H9 (cell line): ENCODE measurements at regions not wholly inside any gene's neighbourhood (a gene's known extent, or its start where the extent isn't known, plus 50 kb on each side); places are given as distances from the start of the nearest gene placed in this dataset.

ENCODE experiments used
- DNase-seq: peaks from one replicate; pipeline ENCODE4 v3.0.0-alpha.2; 2017
- H2AFZ ChIP-seq: one replicate; pipeline ENCODE4 v1.6.1; 2013; ENCODE audit warnings: mild to moderate bottlenecking, low read length, control low read depth, moderate library complexity
- H2AK5ac ChIP-seq: 2 replicates; pipeline ENCODE4 v1.6.1; 2013; ENCODE audit warnings: low read length, control low read depth, mixed read lengths; ENCODE audit not compliant: insufficient read length
- H2BK120ac ChIP-seq: one replicate; pipeline ENCODE4 v1.6.1; 2013; ENCODE audit warnings: low read depth, mild to moderate bottlenecking, low read length, control low read depth, inconsistent platforms; ENCODE audit not compliant: poor library complexity, severe bottlenecking
- H2BK12ac ChIP-seq: 2 replicates; pipeline ENCODE4 v1.6.1; 2013; ENCODE audit warnings: low read length, control low read depth, mixed read lengths, low read depth; ENCODE audit not compliant: insufficient read length
- H2BK15ac ChIP-seq: 2 replicates; pipeline ENCODE4 v1.6.1; 2013; ENCODE audit warnings: low read depth, low read length, control low read depth
- H2BK20ac ChIP-seq: one replicate; pipeline ENCODE4 v1.6.1; 2013; ENCODE audit warnings: low read depth, mild to moderate bottlenecking, low read length, control low read depth, inconsistent platforms; ENCODE audit not compliant: poor library complexity, severe bottlenecking
- H2BK5ac ChIP-seq: 2 replicates; pipeline ENCODE4 v1.6.1; 2013; ENCODE audit warnings: low read length, control low read depth, mixed read lengths; ENCODE audit not compliant: insufficient read length
- H3K14ac ChIP-seq: 2 replicates; pipeline ENCODE4 v1.6.1; 2013; ENCODE audit warnings: low read length, control low read depth; ENCODE audit not compliant: insufficient read depth
- H3K18ac ChIP-seq: 2 replicates; pipeline ENCODE4 v1.6.1; 2013; ENCODE audit warnings: low read depth, mild to moderate bottlenecking, mixed read lengths, low read length, control low read depth; ENCODE audit not compliant: insufficient read length
- H3K23ac ChIP-seq: 2 replicates; pipeline ENCODE4 v1.6.1; 2013; ENCODE audit warnings: low read length, control low read depth, mixed read lengths, low read depth; ENCODE audit not compliant: insufficient read length
- H3K23me2 ChIP-seq: 2 replicates; pipeline ENCODE4 v1.6.1; 2013; ENCODE audit warnings: low read depth, mild to moderate bottlenecking, mixed read lengths, low read length, control low read depth; ENCODE audit not compliant: insufficient read length, poor library complexity, severe bottlenecking
- H3K27ac ChIP-seq: 2 replicates; pipeline ENCODE4 v1.5.1; 2013; ENCODE audit warnings: low read length, control low read depth, mixed read lengths, low read depth; ENCODE audit not compliant: insufficient read length
- H3K27me3 ChIP-seq: 2 replicates; pipeline ENCODE4 v1.6.1; 2013; ENCODE audit warnings: low read length, control low read depth, inconsistent platforms; ENCODE audit not compliant: insufficient read depth
- H3K4ac ChIP-seq: 2 replicates; pipeline ENCODE4 v1.6.1; 2013; ENCODE audit warnings: low read depth, mild to moderate bottlenecking, control low read depth, inconsistent platforms, low read length, moderate library complexity
- H3K4me1 ChIP-seq: 2 replicates; pipeline ENCODE4 v1.6.1; 2013; ENCODE audit warnings: low read length, control low read depth, inconsistent platforms; ENCODE audit not compliant: insufficient read depth
- H3K4me2 ChIP-seq: 2 replicates; pipeline ENCODE4 v1.6.1; 2013; ENCODE audit warnings: low read length, control low read depth, mixed read lengths; ENCODE audit not compliant: insufficient read length, insufficient read depth
- H3K56ac ChIP-seq: 2 replicates; pipeline ENCODE4 v1.6.1; 2013; ENCODE audit warnings: low read depth, mild to moderate bottlenecking, mixed read lengths, low read length, control low read depth; ENCODE audit not compliant: insufficient read length
- H3K79me1 ChIP-seq: 2 replicates; pipeline ENCODE4 v1.6.1; 2013; ENCODE audit warnings: low read depth, mild to moderate bottlenecking, moderate library complexity, low read length, control low read depth, inconsistent platforms; ENCODE audit not compliant: insufficient read depth, poor library complexity, severe bottlenecking
- H3K79me2 ChIP-seq: 2 replicates; pipeline ENCODE4 v1.6.1; 2013; ENCODE audit warnings: low read length, control low read depth, inconsistent platforms; ENCODE audit not compliant: insufficient read depth
- H3K9ac ChIP-seq: 2 replicates; pipeline ENCODE4 v1.6.1; 2013; ENCODE audit warnings: low read length, control low read depth, mixed read lengths; ENCODE audit not compliant: insufficient read length; ENCODE audit errors: extremely low read depth
- H3K9me3 ChIP-seq: one replicate; pipeline ENCODE4 v1.6.1; 2013; ENCODE audit warnings: low read depth, low read length, inconsistent platforms; ENCODE audit not compliant: control insufficient read depth
- H3T11ph ChIP-seq: one replicate; pipeline ENCODE4 v1.6.1; 2013; ENCODE audit warnings: mild to moderate bottlenecking, low read length, control low read depth, inconsistent platforms
- H4K20me1 ChIP-seq: one replicate; pipeline ENCODE4 v1.6.1; 2013; ENCODE audit not compliant: control insufficient read depth, insufficient read length, insufficient read depth
- H4K5ac ChIP-seq: 2 replicates; pipeline ENCODE4 v1.6.1; 2013; ENCODE audit warnings: low read depth, mild to moderate bottlenecking, mixed read lengths, low read length, control low read depth; ENCODE audit not compliant: insufficient read length
- H4K8ac ChIP-seq: replicated peaks from 2 replicates; pipeline ENCODE4 v1.6.1; 2013; ENCODE audit warnings: low read length, control low read depth, mixed read lengths, low read depth; ENCODE audit not compliant: insufficient read length
- H4K91ac ChIP-seq: 2 replicates; pipeline ENCODE4 v1.6.1; 2013; ENCODE audit warnings: low read depth, mild to moderate bottlenecking, moderate library complexity, mixed read lengths, low read length, control low read depth; ENCODE audit not compliant: insufficient read length
- H3K27ac Mint-ChIP-seq, 3 experiments: 2 replicates in 2 of 3; 3 replicates in 1 of 3; pipeline ENCODE4 v1.8.0; 2020 to 2021; ENCODE audit warnings: mixed read lengths in 3 of 3, mild to moderate bottlenecking in 1 of 3, moderate library complexity in 1 of 3
- H3K27me3 Mint-ChIP-seq: 2 replicates; pipeline ENCODE4 v1.8.0; 2021; ENCODE audit warnings: low read depth, mild to moderate bottlenecking, moderate library complexity, mixed read lengths
- H3K36me3 Mint-ChIP-seq, 3 experiments: 2 replicates in 2 of 3; 3 replicates in 1 of 3; pipeline ENCODE4 v1.8.0; 2020 to 2021; ENCODE audit warnings: low read depth in 3 of 3, mixed read lengths in 3 of 3; ENCODE audit not compliant: insufficient read depth in 1 of 3
- H3K4me1 Mint-ChIP-seq, 2 experiments: 2 replicates each; pipeline ENCODE4 v1.8.0; 2020; ENCODE audit warnings: mixed read lengths in 2 of 2
- H3K4me3 Mint-ChIP-seq, 2 experiments: 2 replicates in 1 of 2; 3 replicates in 1 of 2; pipeline ENCODE4 v1.8.0; 2020 to 2021; ENCODE audit warnings: mild to moderate bottlenecking in 2 of 2, mixed read lengths in 2 of 2, moderate library complexity in 1 of 2
- H3K9me3 Mint-ChIP-seq, 2 experiments: 2 replicates in 1 of 2; 3 replicates in 1 of 2; pipeline ENCODE4 v1.8.0; 2020; ENCODE audit warnings: mild to moderate bottlenecking in 2 of 2, mixed read lengths in 2 of 2, moderate library complexity in 1 of 2
- WGBS: extraction: QIAGEN DNeasy Blood & Tissue Kit; methylation state at CpG from one replicate; pipeline ENCODE4 v1.1.7; 2013; ENCODE audit warnings: missing lambda C conversion rate, low lambda C conversion rate, mixed read lengths; ENCODE audit not compliant: insufficient read length; ENCODE audit errors: extremely low coverage; 5-methylcytosine and 5-hydroxymethylcytosine counted together
- TF ChIP-seq, protein P1 (sequence below): fragments of 200-600 bp; sonication (generic); conservative IDR thresholded peaks from 3 replicates; pipeline ENCODE4 v1.8.0; 2021; ENCODE audit warnings: antibody characterized with exemption, mild to moderate bottlenecking

DNA sequence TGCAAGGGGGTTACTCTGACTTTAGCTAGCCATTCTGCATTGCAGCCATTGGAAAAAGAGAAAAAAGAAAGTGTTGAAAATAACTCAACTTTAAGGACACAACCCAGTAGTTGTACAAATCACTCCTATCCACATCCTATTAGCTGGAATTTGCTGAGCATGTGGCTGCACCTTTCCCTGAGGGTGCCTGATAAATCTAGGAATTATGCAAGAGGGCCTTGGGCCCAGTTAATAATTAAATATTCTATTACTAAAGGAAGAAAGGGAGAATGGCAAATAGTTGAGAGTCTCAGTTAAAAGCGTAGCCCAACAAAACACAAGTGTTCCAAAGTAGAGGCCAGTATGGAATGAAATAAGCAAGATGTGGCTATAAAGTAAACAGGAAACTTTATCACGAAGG lies 200.9 kb upstream of the CNTNAP2 start:
- Mint-ChIP-seq H3K4me1 (peaks cover 4 to 8% of the 10 kb centered on the region in 2 experiments), H3K27me3 (no peaks in the 10 kb centered on the region), H3K4me3 (no peak overlapping the region), H3K27ac (no peak overlapping the region), H3K9me3 (peaks cover 12 to 15% of the 10 kb centered on the region in 2 experiments), H3K36me3 (peaks cover 0 to 7% (median 0%) of the 10 kb centered on the region in 3 experiments; a peak in 1 of 7 replicates)
- TF ChIP-seq, protein P1, sequence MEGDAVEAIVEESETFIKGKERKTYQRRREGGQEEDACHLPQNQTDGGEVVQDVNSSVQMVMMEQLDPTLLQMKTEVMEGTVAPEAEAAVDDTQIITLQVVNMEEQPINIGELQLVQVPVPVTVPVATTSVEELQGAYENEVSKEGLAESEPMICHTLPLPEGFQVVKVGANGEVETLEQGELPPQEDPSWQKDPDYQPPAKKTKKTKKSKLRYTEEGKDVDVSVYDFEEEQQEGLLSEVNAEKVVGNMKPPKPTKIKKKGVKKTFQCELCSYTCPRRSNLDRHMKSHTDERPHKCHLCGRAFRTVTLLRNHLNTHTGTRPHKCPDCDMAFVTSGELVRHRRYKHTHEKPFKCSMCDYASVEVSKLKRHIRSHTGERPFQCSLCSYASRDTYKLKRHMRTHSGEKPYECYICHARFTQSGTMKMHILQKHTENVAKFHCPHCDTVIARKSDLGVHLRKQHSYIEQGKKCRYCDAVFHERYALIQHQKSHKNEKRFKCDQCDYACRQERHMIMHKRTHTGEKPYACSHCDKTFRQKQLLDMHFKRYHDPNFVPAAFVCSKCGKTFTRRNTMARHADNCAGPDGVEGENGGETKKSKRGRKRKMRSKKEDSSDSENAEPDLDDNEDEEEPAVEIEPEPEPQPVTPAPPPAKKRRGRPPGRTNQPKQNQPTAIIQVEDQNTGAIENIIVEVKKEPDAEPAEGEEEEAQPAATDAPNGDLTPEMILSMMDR = no peak
- Histone ChIP-seq H3K23ac (no peak overlapping the region), H3K79me1 (no peaks in the 10 kb centered on the region), H2BK120ac (no peak overlapping the region), H3K9ac (no peak overlapping the region), H3K4me2 (no peak overlapping the region), H3K14ac (no peak overlapping the region), H4K91ac (no peak overlapping the region), H2BK20ac (no peak overlapping the region), H4K20me1 (no peaks in the 10 kb centered on the region), H3K23me2 (no peaks in the 10 kb centered on the region), H3K4me1 (no peaks in the 10 kb centered on the region), H2BK5ac (no peak overlapping the region), H4K5ac (no peak overlapping the region), H2BK12ac (no peak overlapping the region), H3K27ac (no peak overlapping the region), H4K8ac (no peak overlapping the region), H3K56ac (no peak overlapping the region), H3K79me2 (no peaks in the 10 kb centered on the region), H2AK5ac (no peak overlapping the region), H2AFZ (no peak overlapping the region), H3K18ac (no peak overlapping the region), H3K4ac (no peak overlapping the region), H3K27me3 (no peaks in the 10 kb centered on the region), H3T11ph (no peak overlapping the region), H2BK15ac (no peak overlapping the region), H3K9me3 (no peaks in the 10 kb centered on the region)
- DNase-seq = no peak
- no CpG with 5 or more reads among the region's 2 CpGs for WGBS
